T-cell (primary cell): ENCODE measurements at regions not wholly inside any gene's neighbourhood (a gene's known extent, or its start where the extent isn't known, plus 50 kb on each side); places are given as distances from the start of the nearest gene placed in this dataset.

ENCODE experiments used
- ATAC-seq, 4 experiments: fragments of 200-7000 bp in 3 of 4; fragments of 150-1000 bp in 1 of 4; cut with Tn5 transposase; replicated peaks in 1 of 4; 1 replicate in 3 of 4; 2 replicates in 1 of 4; pipeline ENCODE4 v1.10.0; 2021; ENCODE audit warnings: moderate library complexity in 3 of 4, mild to moderate bottlenecking in 2 of 4, moderate number of reproducible peaks in 1 of 4
- CTCF ChIA-PET, 2 donors: fragments of 300-600 bp; sonication (Branson Sonifier 250); formaldehyde crosslinking; loops; one replicate each; lab custom pipeline; 2022; ENCODE audit warnings: antibody characterized with exemption in 2 of 2; lab: Charles Lee
- POLR2A ChIA-PET, 2 donors: fragments of 300-600 bp; sonication (Branson Sonifier 250); formaldehyde crosslinking; loops; one replicate each; lab custom pipeline; 2022; ENCODE audit warnings: antibody characterized with exemption in 2 of 2; lab: Charles Lee
- DNase-seq, 35 experiments: peaks; one replicate each; pipeline versions ENCODE4 v3.0.0 to v3.0.0-alpha.2; 2013 to 2023
- H3K27ac ChIP-seq: one replicate; pipeline ENCODE4 v1.5.1; 2013; ENCODE audit warnings: low read length
- H3K27me3 ChIP-seq, 2 experiments: replicated peaks in 1 of 2; 1 replicate in 1 of 2; 2 replicates in 1 of 2; pipeline versions ENCODE4 v1.6.1 to v1.7.0; 2013; ENCODE audit warnings: low read length in 1 of 2, mixed read lengths in 1 of 2; ENCODE audit not compliant: control insufficient read depth in 2 of 2, insufficient read depth in 2 of 2; ENCODE audit errors: extremely low read depth in 1 of 2
- H3K36me3 ChIP-seq, 2 donors: 1 replicate in 1 of 2; 2 replicates in 1 of 2; pipeline versions ENCODE4 v1.6.1 to v1.7.0; 2013; ENCODE audit warnings: low read length in 1 of 2; ENCODE audit not compliant: control insufficient read depth in 2 of 2, insufficient read depth in 1 of 2; ENCODE audit errors: extremely low read depth in 1 of 2
- H3K4me1 ChIP-seq, 2 experiments: 1 replicate in 1 of 2; 2 replicates in 1 of 2; pipeline versions ENCODE4 v1.6.1 to v1.7.0; 2013; ENCODE audit warnings: low read length in 2 of 2, mixed read lengths in 1 of 2; ENCODE audit not compliant: insufficient read depth in 2 of 2, control insufficient read depth in 1 of 2; ENCODE audit errors: extremely low read depth in 1 of 2
- H3K4me3 ChIP-seq, 2 donors: 1 replicate in 1 of 2; 2 replicates in 1 of 2; pipeline versions ENCODE4 v1.5.1 to v1.7.0; 2013; ENCODE audit warnings: mild to moderate bottlenecking in 2 of 2, low read length in 1 of 2, moderate library complexity in 1 of 2; ENCODE audit not compliant: control insufficient read depth in 1 of 2; ENCODE audit errors: extremely low read depth in 1 of 2
- H3K9me3 ChIP-seq: 2 replicates; pipeline ENCODE4 v1.7.0; 2013
- H3K27ac Mint-ChIP-seq, 2 donors: one replicate each; pipeline ENCODE4 v1.8.0; 2020 to 2021; ENCODE audit warnings: mild to moderate bottlenecking in 2 of 2, mixed read lengths in 2 of 2
- H3K27me3 Mint-ChIP-seq, 2 donors: one replicate each; pipeline ENCODE4 v1.8.0; 2021 to 2022; ENCODE audit warnings: mixed read lengths in 2 of 2
- H3K36me3 Mint-ChIP-seq: one replicate; pipeline ENCODE4 v1.8.0; 2021; ENCODE audit warnings: mixed read lengths
- H3K4me1 Mint-ChIP-seq, 3 donors: one replicate each; pipeline ENCODE4 v1.8.0; 2020 to 2022; ENCODE audit warnings: mixed read lengths in 3 of 3, mild to moderate bottlenecking in 1 of 3
- H3K4me3 Mint-ChIP-seq, 3 donors: one replicate each; pipeline ENCODE4 v1.8.0; 2020 to 2022; ENCODE audit warnings: mild to moderate bottlenecking in 3 of 3, mixed read lengths in 3 of 3, moderate library complexity in 3 of 3
- H3K9me3 Mint-ChIP-seq, 3 donors: one replicate each; pipeline ENCODE4 v1.8.0; 2020 to 2022; ENCODE audit warnings: mixed read lengths in 3 of 3
- WGBS: methylation state at CpG from one replicate; pipeline ENCODE4 v1.1.5; 2013; ENCODE audit warnings: missing lambda C conversion rate; ENCODE audit not compliant: insufficient coverage; 5-methylcytosine and 5-hydroxymethylcytosine counted together

GRCh38 chr6:156686995-156687788 is 90.0 kb upstream of the ARID1B start:
- peak overlapping the region; percentile 85 to 91 (median 90) for H3K4me3 Mint-ChIP-seq
- peak overlapping the region; percentile 90 to 92 for H3K27ac Mint-ChIP-seq
- peak; percentile 51 to 92 (median 68) for DNase-seq
- H3K9me3 Mint-ChIP-seq: no peaks in the 10 kb centered on the region
- peak overlapping the region; percentile 97 for H3K27ac ChIP-seq
- no peaks in the 10 kb centered on the region for H3K36me3 Mint-ChIP-seq
- POLR2A ChIA-PET: no interaction called here
- H3K4me3 ChIP-seq: peak overlapping the region; percentile 97
- CTCF ChIA-PET: interaction anchor here in 1 of 2 donors (1.6 to 1.9 kb wide), 3 partner anchors 9 to 93 kb away, joined by 3 to 7 read pairs (median 7); partner anchors contain the start of gene ARID1B
- H3K4me1 Mint-ChIP-seq: peaks cover 19 to 22% (median 22%) of the 10 kb centered on the region in 3 donors
- no peaks in the 10 kb centered on the region for H3K27me3 Mint-ChIP-seq
- H3K4me1 ChIP-seq: peaks cover 10 to 13% of the 10 kb centered on the region in 2 experiments
- H3K27me3 ChIP-seq: no peaks in the 10 kb centered on the region
- under 1% methylated on average over 99 of the region's 105 CpGs for WGBS
- H3K36me3 ChIP-seq: no peaks in the 10 kb centered on the region
- ATAC-seq: peak; percentile 88 to 95 (median 92)
- no peaks in the 10 kb centered on the region for H3K9me3 ChIP-seq

GRCh38 chr6:156686301-156686994 is 90.7 kb upstream of the ARID1B start:
- no peaks in the 10 kb centered on the region for H3K36me3 Mint-ChIP-seq

GRCh38 chr6:156685823-156686222 is 91.4 kb upstream of the ARID1B start:
- Mint-ChIP-seq H3K36me3 (no peaks in the 10 kb centered on the region), H3K4me3 (peak overlapping the region; percentile 85 to 91 (median 90)), H3K27me3 (no peaks in the 10 kb centered on the region), H3K4me1 (peaks cover 19 to 22% (median 22%) of the 10 kb centered on the region in 3 donors), H3K27ac (peak overlapping the region; percentile 90 to 92), H3K9me3 (no peaks in the 10 kb centered on the region)
- 67% methylated on average over 2 of the region's 4 CpGs for WGBS
- Histone ChIP-seq H3K4me1 (peaks cover 10 to 13% of the 10 kb centered on the region in 2 experiments), H3K9me3 (no peaks in the 10 kb centered on the region), H3K36me3 (no peaks in the 10 kb centered on the region), H3K4me3 (peak overlapping the region; percentile 97), H3K27ac (peak overlapping the region; percentile 97), H3K27me3 (no peaks in the 10 kb centered on the region)
- no peak for ATAC-seq
- DNase-seq: no peak
- ChIA-PET CTCF (interaction anchor here (0.6 to 1.9 kb wide), 5 partner anchors 8 to 1769 kb away, joined by 3 to 7 read pairs (median 3); partner anchors contain the start of gene ARID1B (in 1 of the 2)), POLR2A (interaction anchor here (0.5 to 0.6 kb wide), 2 partner anchors 82 to 257 kb away, joined by 5 to 8 read pairs; no protein-coding TSS in a partner anchor)

More at GRCh38 chr6:156686301-156686994, 90.7 kb upstream of the ARID1B start:
- CTCF ChIA-PET: interaction anchor here in 1 of 2 donors (1.6 to 1.9 kb wide), 3 partner anchors 9 to 94 kb away, joined by 3 to 7 read pairs (median 7); partner anchors contain the start of gene ARID1B
- Histone ChIP-seq H3K27ac (peak overlapping the region; percentile 97), H3K4me3 (peak overlapping the region; percentile 97), H3K4me1 (peaks cover 10 to 13% of the 10 kb centered on the region in 2 experiments), H3K27me3 (no peaks in the 10 kb centered on the region), H3K36me3 (no peaks in the 10 kb centered on the region), H3K9me3 (no peaks in the 10 kb centered on the region)
- DNase-seq: peak in 7 of 35 experiments; percentile 3 to 69 (median 23)
- Mint-ChIP-seq H3K27me3 (no peaks in the 10 kb centered on the region), H3K4me3 (peak overlapping the region; percentile 85 to 91 (median 90)), H3K9me3 (no peaks in the 10 kb centered on the region), H3K27ac (peak overlapping the region; percentile 90 to 92), H3K4me1 (peaks cover 19 to 22% (median 22%) of the 10 kb centered on the region in 3 donors)
- 0% methylated on average over 8 of the region's 15 CpGs for WGBS
- ATAC-seq: peak; percentile 42 to 55 (median 53)
- POLR2A ChIA-PET: interaction anchor here in 1 of 2 donors (0.5 kb wide), 1 partner anchor 82 kb away, joined by 8 read pairs; no protein-coding TSS in a partner anchor

- DNase-seq (no peak), ATAC-seq (no peak)
- no peak overlapping the region for H3K27ac Mint-ChIP-seq
- no peaks in the 10 kb centered on the region for H3K36me3 Mint-ChIP-seq
- H3K9me3 Mint-ChIP-seq: no peaks in the 10 kb centered on the region
- Histone ChIP-seq H3K36me3 (no peaks in the 10 kb centered on the region), H3K4me3 (no peak overlapping the region), H3K27me3 (no peaks in the 10 kb centered on the region), H3K4me1 (peaks cover 10 to 13% of the 10 kb centered on the region in 2 experiments), H3K27ac (no peak overlapping the region), H3K9me3 (no peaks in the 10 kb centered on the region)
- H3K4me1 Mint-ChIP-seq: peaks cover 19 to 22% (median 22%) of the 10 kb centered on the region in 3 donors
- ChIA-PET POLR2A (interaction anchor here (0.5 to 0.8 kb wide), 3 partner anchors 97 to 338 kb away, joined by 3 to 11 read pairs (median 3); no protein-coding TSS in a partner anchor), CTCF (interaction anchor here (0.6 to 1.1 kb wide), 3 partner anchors 93 to 1376 kb away, joined by 3 to 6 read pairs (median 4); partner anchors contain the start of gene ARID1B (in 1 of the 2))
- H3K27me3 Mint-ChIP-seq: no peaks in the 10 kb centered on the region
- H3K4me3 Mint-ChIP-seq: no peak overlapping the region
- 89% methylated on average over 3 of the region's 5 CpGs for WGBS
Measured at GRCh38 chr6:156683821-156684220, 93.4 kb upstream of the ARID1B start.

- H3K27me3 ChIP-seq: no peaks in the 10 kb centered on the region
- H3K4me1 ChIP-seq: no peaks in the 10 kb centered on the region
- Mint-ChIP-seq H3K27ac (no peak overlapping the region), H3K36me3 (no peaks in the 10 kb centered on the region), H3K4me1 (no peaks in the 10 kb centered on the region), H3K4me3 (no peak overlapping the region), H3K9me3 (peaks cover 13 to 24% (median 21%) of the 10 kb centered on the region in 3 donors), H3K27me3 (peaks cover 4 to 6% of the 10 kb centered on the region in 2 donors)
- H3K27ac ChIP-seq: no peak overlapping the region
- no peak overlapping the region for H3K4me3 ChIP-seq
- H3K36me3 ChIP-seq: no peaks in the 10 kb centered on the region
- no CpG with 5 or more reads among the region's 2 CpGs for WGBS
- POLR2A ChIA-PET: interaction anchor here in 1 of 2 donors (0.7 kb wide), 1 partner anchor 94 kb away, joined by 4 read pairs; no protein-coding TSS in a partner anchor
- ATAC-seq: no peak
- DNase-seq: no peak
- CTCF ChIA-PET: no interaction called here
- H3K9me3 ChIP-seq: no peaks in the 10 kb centered on the region
Measured at GRCh38 chr6:156676721-156677120, 100.5 kb upstream of the ARID1B start.

- Mint-ChIP-seq H3K9me3 (peaks cover 13 to 24% (median 21%) of the 10 kb centered on the region in 3 donors), H3K27ac (no peak overlapping the region), H3K4me1 (no peaks in the 10 kb centered on the region), H3K4me3 (no peak overlapping the region), H3K27me3 (peaks cover 4 to 6% of the 10 kb centered on the region in 2 donors), H3K36me3 (no peaks in the 10 kb centered on the region)
- ATAC-seq (no peak), DNase-seq (no peak)
- ChIA-PET POLR2A (no interaction called here), CTCF (no interaction called here)
- Histone ChIP-seq H3K27ac (no peak overlapping the region), H3K27me3 (no peaks in the 10 kb centered on the region), H3K4me1 (no peaks in the 10 kb centered on the region), H3K9me3 (no peaks in the 10 kb centered on the region), H3K36me3 (no peaks in the 10 kb centered on the region), H3K4me3 (no peak overlapping the region)
- WGBS: no CpG with 5 or more reads among the region's 2 CpGs
Measured at GRCh38 chr6:156674197-156674596, 103.0 kb upstream of the ARID1B start.
